ENCODE measurements at regions not wholly inside any gene's neighbourhood (a gene's known extent, or its start where the extent isn't known, plus 50 kb on each side); places are given as distances from the start of the nearest gene placed in this dataset.
A peak's percentile ranks its signal among the peaks of the same experiment; 100 is the strongest.

DNA sequence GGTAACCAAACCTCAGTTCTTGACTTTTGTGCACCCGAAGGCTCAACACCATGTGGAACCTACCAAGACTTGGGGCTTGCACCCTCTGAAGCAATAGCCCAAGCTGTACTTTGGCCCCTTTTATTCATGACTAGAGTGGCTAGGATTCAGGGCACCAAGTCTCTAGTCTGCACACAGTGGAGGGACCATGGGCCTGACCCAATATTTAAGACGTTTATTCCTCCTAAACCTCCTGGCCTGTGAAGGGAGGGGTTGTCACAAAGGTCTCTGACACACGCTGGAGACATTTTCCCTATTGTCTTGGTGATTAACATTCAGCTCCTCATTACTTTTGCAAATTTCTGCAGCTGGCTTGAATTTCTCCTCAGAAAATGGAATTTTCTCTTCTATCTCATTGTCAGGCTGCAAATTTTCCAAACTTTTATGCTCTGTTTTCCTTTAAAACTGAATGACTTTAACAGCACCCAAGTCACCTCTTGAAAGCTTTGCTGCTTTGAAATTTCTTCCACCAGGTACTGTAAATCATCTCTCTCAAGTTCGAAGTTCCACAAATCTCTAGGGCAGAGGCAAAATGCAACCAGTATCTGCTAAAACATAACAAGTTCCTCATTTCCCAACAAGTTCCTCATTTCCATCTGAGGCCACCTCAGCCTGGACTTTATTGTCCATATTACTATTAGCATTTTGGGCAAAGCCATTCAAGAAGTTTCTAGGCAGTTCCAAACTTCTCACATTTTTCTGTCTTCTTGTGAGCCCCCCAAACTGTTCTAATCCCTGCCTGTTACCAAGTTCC lies 481.4 kb upstream of the BTBD3 start:
- TF ChIP-seq, protein P1, sequence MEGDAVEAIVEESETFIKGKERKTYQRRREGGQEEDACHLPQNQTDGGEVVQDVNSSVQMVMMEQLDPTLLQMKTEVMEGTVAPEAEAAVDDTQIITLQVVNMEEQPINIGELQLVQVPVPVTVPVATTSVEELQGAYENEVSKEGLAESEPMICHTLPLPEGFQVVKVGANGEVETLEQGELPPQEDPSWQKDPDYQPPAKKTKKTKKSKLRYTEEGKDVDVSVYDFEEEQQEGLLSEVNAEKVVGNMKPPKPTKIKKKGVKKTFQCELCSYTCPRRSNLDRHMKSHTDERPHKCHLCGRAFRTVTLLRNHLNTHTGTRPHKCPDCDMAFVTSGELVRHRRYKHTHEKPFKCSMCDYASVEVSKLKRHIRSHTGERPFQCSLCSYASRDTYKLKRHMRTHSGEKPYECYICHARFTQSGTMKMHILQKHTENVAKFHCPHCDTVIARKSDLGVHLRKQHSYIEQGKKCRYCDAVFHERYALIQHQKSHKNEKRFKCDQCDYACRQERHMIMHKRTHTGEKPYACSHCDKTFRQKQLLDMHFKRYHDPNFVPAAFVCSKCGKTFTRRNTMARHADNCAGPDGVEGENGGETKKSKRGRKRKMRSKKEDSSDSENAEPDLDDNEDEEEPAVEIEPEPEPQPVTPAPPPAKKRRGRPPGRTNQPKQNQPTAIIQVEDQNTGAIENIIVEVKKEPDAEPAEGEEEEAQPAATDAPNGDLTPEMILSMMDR (IDR thresholded peaks at IDR 0.05; ENCODE audit: poor library complexity, severe bottlenecking), result no peak
- DNase-seq (ENCODE audit: low spot score), result no peak
- H3K36me3 ChIP-seq (ENCODE audit: low read depth), result no peaks in the 10 kb centered on the region
- no peak for ATAC-seq (ENCODE audit: low read depth)
- H3K9me3 ChIP-seq (ENCODE audit: severe bottlenecking), result no peaks in the 10 kb centered on the region
- H3K4me3 ChIP-seq (ENCODE audit: severe bottlenecking), result no peak overlapping the region
- no peaks in the 10 kb centered on the region for H3K27me3 ChIP-seq (ENCODE audit: insufficient read depth, poor library complexity, severe bottlenecking)
- no peak overlapping the region for H3K27ac ChIP-seq (ENCODE audit: poor library complexity, severe bottlenecking)
- peaks cover 10% of the 10 kb centered on the region for H3K4me1 ChIP-seq (ENCODE audit: insufficient read depth, poor library complexity, severe bottlenecking)

DNA sequence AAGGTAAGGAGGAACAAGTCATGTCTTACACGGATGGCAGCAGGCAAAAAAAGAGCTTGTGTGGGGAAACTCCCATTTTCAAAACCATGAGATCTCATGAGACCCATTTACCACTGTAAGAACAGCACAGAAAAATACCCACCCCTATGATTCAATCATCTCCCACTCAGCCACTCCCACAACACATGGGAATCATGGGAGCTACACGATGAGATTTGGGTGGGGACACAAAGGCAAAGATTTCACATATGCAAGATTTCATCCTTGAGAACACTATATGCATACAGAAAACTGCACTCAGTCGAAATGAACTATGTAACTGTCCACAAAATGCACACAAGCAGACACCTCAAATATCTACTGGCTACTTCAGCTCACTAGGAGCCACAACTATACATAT lies 480.6 kb upstream of the BTBD3 start:
- Histone ChIP-seq H3K27ac (ENCODE audit: poor library complexity, severe bottlenecking) (peak overlapping the region; percentile 28), H3K4me1 (ENCODE audit: insufficient read depth, poor library complexity, severe bottlenecking) (peaks cover 9% of the 10 kb centered on the region), H3K4me3 (ENCODE audit: severe bottlenecking) (no peak overlapping the region), H3K27me3 (ENCODE audit: insufficient read depth, poor library complexity, severe bottlenecking) (no peaks in the 10 kb centered on the region), H3K36me3 (ENCODE audit: low read depth) (no peaks in the 10 kb centered on the region), H3K9me3 (ENCODE audit: severe bottlenecking) (no peaks in the 10 kb centered on the region)
- no peak for DNase-seq (ENCODE audit: low spot score)
- no peak for ATAC-seq (ENCODE audit: low read depth)
- TF ChIP-seq, protein P1 (IDR thresholded peaks at IDR 0.05; ENCODE audit: poor library complexity, severe bottlenecking), result no peak

DNA sequence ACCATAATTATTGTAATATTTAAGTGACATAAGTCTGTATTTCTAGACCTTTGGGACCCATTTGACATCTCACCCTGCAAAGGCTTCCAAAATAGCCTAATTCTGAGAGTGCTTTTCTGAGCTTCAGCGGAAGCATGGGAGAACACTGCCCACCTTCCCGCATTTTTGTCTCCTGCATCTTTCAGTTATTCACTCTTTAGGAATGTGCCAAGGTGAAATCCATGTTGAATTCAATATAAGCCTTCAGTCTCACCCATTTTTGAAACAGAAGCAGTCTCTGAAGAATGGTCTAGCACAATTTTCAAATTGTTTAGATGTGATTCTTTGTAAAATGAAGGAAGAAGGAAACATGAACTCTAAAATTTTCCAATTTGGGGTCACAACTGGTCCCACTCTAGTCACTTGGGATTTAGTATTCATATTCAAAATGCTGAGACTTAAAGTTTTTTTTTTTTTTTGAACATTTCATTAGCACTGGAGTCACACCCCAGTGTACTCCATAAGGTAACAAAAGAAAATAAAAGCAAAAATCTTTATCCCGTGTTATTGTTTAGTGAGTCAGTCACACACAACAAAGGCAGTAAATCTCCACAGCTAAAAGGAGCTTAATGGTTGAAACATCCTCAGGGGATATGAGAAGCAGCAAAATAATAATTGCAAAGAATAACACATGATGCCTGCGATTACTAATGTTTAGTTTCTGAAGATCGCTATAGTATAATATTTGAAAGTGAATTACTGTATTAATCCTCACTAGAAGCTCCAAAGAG lies 479.9 kb upstream of the BTBD3 start:
- Histone ChIP-seq H3K36me3 (ENCODE audit: low read depth) (no peaks in the 10 kb centered on the region), H3K4me1 (ENCODE audit: insufficient read depth, poor library complexity, severe bottlenecking) (peaks cover 2% of the 10 kb centered on the region), H3K27me3 (ENCODE audit: insufficient read depth, poor library complexity, severe bottlenecking) (no peaks in the 10 kb centered on the region), H3K4me3 (ENCODE audit: severe bottlenecking) (no peak overlapping the region), H3K9me3 (ENCODE audit: severe bottlenecking) (no peaks in the 10 kb centered on the region), H3K27ac (ENCODE audit: poor library complexity, severe bottlenecking) (peak overlapping the region; percentile 28)
- DNase-seq (ENCODE audit: low spot score) (no peak), ATAC-seq (ENCODE audit: low read depth) (no peak; the same call in 2 of the 3 replicates)
- TF ChIP-seq, protein P1 (IDR thresholded peaks at IDR 0.05; ENCODE audit: poor library complexity, severe bottlenecking), result no peak

DNA sequence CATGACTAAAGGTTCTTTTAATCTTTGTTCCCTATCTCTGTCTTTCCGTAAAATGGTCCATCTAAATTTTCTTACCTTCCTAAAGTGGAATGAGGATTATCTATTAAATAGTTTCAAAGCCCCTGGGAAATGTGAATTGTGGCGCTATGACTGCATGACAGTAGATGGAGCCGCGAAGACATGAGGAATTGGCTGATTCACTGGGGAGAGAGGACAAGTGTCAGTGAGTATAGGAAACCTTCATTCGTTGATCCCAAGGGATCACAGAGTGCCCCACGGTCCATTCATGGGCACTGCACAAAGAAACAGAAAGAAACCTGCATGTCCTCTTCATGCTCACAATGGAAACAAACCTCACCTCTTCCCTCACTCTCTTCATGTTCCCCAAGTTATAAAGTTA lies 479.3 kb upstream of the BTBD3 start:
- Histone ChIP-seq H3K4me1 (ENCODE audit: insufficient read depth, poor library complexity, severe bottlenecking) (no peaks in the 10 kb centered on the region), H3K27me3 (ENCODE audit: insufficient read depth, poor library complexity, severe bottlenecking) (no peaks in the 10 kb centered on the region), H3K4me3 (ENCODE audit: severe bottlenecking) (no peak overlapping the region), H3K27ac (ENCODE audit: poor library complexity, severe bottlenecking) (peak overlapping the region; percentile 28), H3K36me3 (ENCODE audit: low read depth) (no peaks in the 10 kb centered on the region), H3K9me3 (ENCODE audit: severe bottlenecking) (no peaks in the 10 kb centered on the region)
- TF ChIP-seq, protein P1 (IDR thresholded peaks at IDR 0.05; ENCODE audit: poor library complexity, severe bottlenecking), result no peak
- ATAC-seq (ENCODE audit: low read depth) (no peak), DNase-seq (ENCODE audit: low spot score) (no peak)

Data from RWPE2 (cell line).